Choroid plexus epithelial cell (primary cell): ENCODE measurements at regions not wholly inside any gene's neighbourhood (a gene's known extent, or its start where the extent isn't known, plus 50 kb on each side); places are given as distances from the start of the nearest gene placed in this dataset.

Experiments used
- DNase-seq: peaks from one replicate; pipeline ENCODE4 v3.0.0-alpha.2; 2010; ENCODE audit warnings: low read depth
- H3K4me3 ChIP-seq: 2 replicates; pipeline ENCODE4 v1.5.1; 2011; ENCODE audit warnings: low read depth, mild to moderate bottlenecking, control low read depth, low read length, moderate library complexity
- CTCF ChIP-seq: conservative IDR thresholded peaks from 2 replicates; pipeline ENCODE4 v1.5.1; 2011; ENCODE audit warnings: low read depth, mild to moderate bottlenecking, control low read depth, inconsistent platforms, low read length, moderate library complexity

GRCh38 chr13:21871382-21871781, 200.5 kb downstream of the FGF9 start:
- no peak for DNase-seq
- H3K4me3 ChIP-seq, result no peak overlapping the region
- no peak for TF ChIP-seq CTCF

GRCh38 chr13:21871919-21872318, 201.0 kb downstream of the FGF9 start:
- no peak for TF ChIP-seq CTCF
- no peak overlapping the region for H3K4me3 ChIP-seq
- no peak for DNase-seq

GRCh38 chr13:21872795-21873194, 201.9 kb downstream of the FGF9 start:
- H3K4me3 ChIP-seq, result no peak overlapping the region
- DNase-seq, result no peak

GRCh38 chr13:21875116-21875515, 204.2 kb downstream of the FGF9 start:
- H3K4me3 ChIP-seq, result no peak overlapping the region
- TF ChIP-seq CTCF, result no peak
- DNase-seq, result no peak

More at GRCh38 chr13:21872795-21873194, 201.9 kb downstream of the FGF9 start:
- TF ChIP-seq CTCF, result no peak

- no peak for DNase-seq
- H3K4me3 ChIP-seq, result no peak overlapping the region
- no peak for TF ChIP-seq CTCF
These were observed 208.5 kb downstream of the FGF9 start for GRCh38 chr13:21879263-21879914.

GRCh38 chr13:21882766-21883165, 211.9 kb downstream of the FGF9 start:
- DNase-seq, result no peak
- TF ChIP-seq CTCF, result no peak
- H3K4me3 ChIP-seq, result no peak overlapping the region

GRCh38 chr13:21883713-21884112, 212.8 kb downstream of the FGF9 start:
- H3K4me3 ChIP-seq, result no peak overlapping the region
- no peak for DNase-seq
- TF ChIP-seq CTCF, result no peak
